ENCODE measurements at regions not wholly inside any gene's neighbourhood (a gene's known extent, or its start where the extent isn't known, plus 50 kb on each side); places are given as distances from the start of the nearest gene placed in this dataset.

DNA sequence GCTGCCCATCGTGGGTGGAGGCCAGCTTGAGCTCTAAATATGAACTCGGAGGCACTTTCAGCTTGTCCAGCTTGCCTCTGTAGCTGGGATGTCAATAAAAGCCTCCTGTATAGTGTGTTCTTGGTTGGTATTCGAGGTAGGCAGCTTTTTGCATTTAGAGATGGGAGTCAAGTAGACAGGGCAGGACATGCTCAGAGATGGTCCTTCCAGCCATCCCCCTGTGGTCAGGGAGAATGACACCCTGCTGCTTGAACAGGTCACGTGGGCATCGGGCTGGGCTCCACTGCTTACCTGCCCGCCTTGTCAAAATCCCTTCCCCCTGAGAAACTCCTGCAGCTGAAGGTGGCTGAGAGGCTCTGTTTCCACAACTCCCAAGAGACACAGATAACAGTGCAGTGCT is 302.5 kb downstream of the ZNF536 start:
- DNase-seq: no peak

GRCh38 chr19:30673336-30673735 is 301.2 kb downstream of the ZNF536 start:
- DNase-seq: no peak

DNA sequence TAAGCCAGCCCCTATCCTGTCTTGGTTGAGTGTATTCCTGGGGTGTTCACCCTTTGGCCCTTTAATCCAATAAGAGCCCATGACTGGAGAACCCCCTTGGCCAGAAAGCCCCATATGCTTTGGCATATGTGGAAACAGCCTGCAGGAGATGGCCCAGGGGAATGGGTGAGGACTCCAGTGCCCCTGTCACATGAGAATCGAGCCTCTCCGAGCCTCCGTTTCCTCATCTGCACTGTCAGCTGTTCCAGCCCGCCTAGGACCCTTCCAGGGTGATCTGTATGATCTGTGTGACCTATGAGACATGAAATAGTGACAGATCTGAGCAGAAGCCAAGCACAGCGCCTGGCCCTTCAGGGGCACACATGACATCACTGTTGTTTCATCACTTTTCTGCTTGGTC is 300.7 kb downstream of the ZNF536 start:
- no peak for DNase-seq

DNA sequence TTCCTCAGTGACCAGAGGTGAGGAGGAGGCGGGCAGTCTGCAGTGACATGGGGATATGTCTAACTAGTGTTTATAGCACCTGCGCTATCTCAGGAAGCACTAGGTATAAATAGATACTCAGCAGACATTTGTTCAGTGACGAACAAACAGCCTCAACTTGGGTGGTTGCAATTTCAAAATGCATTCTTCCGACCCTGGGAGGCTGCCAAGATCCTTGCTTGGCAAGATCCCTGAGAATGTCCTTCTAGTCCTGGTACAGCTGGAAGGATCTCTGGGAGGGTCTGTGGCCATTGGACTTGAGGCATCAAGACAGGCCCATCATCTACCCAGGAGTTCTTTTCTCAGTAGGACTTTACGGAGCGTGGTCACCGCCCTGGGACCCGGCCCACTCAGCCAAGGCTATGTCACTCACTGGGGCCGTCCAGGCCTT is 299.5 kb downstream of the ZNF536 start:
- DNase-seq: no peak

DNA sequence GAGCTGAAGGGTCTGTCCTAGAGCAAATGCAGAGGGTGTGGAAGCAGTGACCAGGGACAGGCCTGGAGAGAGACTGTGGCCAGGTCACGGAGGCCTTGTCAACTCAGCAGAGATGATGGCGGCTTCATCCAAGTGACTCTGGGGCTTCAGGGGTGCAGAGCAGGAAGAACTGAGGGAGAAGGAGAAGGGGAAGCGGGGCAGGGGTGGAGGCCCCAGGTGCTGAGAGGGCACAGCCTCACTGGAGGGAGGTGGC is 299.1 kb downstream of the ZNF536 start:
- no peak for DNase-seq

DNA sequence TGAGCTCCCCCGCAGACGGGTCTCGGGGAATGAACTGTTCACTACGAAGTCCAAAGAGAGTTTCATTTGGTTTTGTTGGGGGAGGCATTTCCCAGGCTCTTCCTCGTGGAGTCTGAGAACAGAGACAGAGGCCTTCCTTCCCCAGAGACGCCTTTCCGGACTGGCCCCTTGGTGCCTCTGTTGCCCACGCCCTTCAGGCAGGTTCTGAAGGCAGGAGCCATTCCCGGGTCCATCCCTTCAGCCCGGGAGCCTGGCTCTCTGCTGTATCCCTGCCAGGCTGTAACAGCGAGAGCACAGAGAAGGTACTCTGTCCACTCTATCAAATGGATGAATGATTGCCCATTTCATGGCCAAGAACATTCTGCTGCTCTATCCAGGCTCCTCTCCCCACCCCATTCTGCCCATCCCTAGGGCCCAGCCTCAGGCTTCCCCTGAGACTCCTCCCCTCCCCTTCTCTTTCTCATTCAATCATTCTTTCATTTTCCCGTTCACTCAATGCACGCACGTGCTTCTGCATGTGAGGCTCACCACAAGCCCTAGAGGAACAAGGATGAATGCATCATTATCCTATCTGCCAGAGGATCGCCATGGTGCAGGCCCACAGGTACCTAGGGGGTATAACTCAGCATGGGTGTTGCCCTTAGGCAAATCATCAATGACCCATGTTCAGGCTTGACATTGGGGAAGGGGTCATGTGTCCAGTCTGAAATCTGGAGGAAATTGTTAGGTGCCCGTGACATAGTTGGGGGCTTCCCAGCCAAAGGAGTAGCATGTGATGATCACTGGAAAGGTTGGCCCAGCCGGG is 298.6 kb downstream of the ZNF536 start:
- no peak for DNase-seq

DNA sequence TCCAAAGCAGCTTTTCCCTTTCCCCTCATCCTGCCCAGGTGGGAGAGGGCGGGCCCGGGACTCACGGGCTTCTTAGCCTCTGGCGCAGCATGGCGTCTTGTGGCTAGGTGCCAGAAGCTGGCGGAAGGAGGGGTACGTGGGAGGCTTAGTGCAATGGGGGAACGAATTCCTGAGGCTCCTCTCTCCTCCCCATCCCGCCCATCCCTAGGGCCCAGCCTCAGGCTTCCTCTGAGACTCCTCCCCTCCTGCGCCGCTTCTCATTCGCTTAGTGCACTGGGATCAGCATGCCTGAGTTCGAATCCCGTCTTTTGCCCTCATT is 297.8 kb downstream of the ZNF536 start:
- no peak for DNase-seq

GRCh38 chr19:30669329-30670010 is 297.3 kb downstream of the ZNF536 start:
- peak; percentile 58 for DNase-seq

DNA sequence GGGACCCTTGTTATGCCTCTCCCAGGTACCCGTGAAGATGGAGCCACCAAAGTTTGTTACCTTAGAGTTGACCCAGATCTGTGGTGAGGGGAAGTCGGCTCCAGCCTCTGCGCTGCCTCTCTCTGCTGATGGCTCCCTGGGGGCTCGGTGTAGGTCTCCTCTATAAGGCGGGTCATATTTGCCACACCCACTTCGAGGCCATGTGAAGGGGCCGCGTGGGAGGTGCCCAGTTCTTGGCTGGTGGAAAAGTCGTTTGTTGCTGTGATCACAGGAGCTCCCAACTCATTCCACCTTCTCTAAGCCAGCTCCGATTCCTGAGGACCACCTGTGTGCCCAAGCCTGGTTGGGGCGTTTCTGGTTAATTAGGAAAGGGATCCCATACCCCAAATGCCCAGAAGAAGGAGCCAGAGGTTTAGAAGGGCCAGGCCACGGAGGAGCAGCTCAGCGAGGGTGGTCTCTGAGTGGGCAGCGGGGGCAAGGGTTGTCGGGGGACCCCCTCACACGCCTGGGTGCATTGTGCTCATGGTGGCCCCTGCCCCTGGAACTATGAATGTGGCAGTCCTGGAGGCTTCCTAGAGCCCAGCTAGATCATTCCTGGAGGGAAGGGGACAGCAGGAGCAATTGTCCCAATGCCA is 296.5 kb downstream of the ZNF536 start:
- no peak for DNase-seq

GRCh38 chr19:30667746-30668145 is 295.6 kb downstream of the ZNF536 start:
- no peak for DNase-seq

- DNase-seq: no peak
These were observed 295.0 kb downstream of the ZNF536 start for GRCh38 chr19:30667227-30667626.

DNA sequence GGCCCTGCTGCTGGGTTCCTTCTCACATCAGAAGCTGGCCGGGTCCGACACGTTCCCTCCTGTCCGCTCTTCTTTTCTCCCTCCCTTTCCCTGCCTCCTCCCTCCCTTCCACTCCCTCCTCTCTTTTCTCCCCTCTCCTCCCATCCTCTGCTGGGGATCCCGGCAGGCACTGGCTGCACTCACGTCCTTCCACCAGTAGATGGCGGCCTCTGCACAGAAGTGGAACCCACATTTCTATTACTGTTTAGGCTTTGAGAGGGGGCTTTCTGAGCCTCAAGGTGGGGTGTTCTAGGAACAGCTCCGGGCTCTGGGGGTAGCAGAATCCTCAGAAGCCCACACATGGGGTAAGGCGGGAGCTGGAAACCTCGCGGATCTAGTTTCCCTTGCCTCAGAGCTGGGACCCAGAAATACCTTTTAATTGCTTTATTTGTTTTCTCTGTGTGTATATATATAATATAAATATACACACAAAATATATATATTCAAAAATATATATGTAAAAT is 294.2 kb downstream of the ZNF536 start:
- DNase-seq: peak; percentile 51

- no peak for DNase-seq
These were observed 293.3 kb downstream of the ZNF536 start for GRCh38 chr19:30665449-30665848.

DNA sequence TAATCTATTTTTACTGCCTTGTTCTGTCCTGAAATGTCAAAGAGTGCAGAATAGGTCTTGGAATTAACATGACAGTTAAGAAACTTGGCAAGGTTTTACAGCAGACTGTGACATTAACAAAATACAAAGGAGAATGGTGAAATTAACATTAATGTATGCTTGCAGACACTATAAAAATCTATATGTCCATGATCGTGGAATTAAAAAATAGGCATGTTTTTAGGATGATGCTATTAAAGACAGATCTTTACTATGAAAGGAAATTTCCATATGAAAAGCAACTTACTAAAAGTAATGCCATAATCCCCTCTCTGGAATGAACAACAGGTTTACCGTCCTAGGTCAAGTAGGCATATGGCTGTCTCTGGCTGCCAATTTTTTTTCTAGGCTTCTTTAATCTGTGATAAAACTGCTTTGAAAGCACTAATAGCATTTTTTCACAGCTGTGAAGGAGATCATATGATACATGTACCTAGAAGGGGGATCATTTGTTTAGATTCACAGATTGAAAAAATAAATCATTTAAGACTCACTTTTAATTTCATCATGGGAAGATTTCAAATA is 291.5 kb downstream of the ZNF536 start:
- DNase-seq: no peak

GRCh38 chr19:30662211-30662861 is 290.2 kb downstream of the ZNF536 start:
- no peak for DNase-seq

DNA sequence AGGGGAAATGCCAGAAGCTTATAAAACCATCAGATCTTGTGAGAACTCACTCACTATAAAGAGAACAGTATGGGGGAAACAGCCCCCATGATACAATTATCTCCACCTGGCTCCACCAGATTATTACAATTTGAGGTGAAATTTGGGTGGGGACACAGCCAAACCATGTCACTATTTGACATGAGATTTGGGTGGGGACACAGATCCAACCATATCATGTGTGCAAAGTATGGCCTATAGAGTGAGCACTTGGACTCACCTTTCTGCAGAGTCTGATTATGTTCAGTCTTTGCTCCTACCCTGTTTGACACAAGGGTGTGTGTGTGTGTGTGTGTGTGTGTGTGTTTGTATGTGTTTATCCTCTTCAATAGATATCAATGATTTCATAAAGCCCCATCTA is 287.5 kb downstream of the ZNF536 start:
- DNase-seq: no peak

DNA sequence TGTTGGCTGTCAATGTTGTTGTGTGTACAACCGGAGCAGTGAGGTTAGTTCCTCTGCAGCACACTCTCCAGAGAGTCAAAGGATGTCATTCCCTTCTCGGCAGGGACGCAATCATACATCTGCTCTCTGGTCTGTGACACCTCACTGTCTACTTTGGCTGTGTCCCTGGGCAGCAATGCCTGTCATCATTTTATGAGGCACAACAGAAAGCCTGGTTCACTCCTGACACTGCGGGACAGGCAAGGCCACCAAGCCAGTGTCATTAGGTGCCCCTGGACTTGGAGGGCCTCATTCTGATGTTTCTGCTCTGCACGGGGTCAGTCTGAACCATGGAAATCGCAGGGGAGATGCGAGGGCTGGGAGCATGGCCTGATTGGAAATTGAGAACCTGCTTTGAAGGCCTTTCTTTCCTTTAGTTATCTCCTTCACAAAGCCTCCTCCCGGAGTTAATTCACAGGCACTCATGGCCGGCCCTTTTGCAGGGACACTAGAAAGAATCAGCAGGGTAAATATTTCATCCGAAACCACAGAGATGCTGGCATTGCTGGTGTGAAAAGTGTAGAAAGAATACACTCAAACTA is 284.4 kb downstream of the ZNF536 start:
- DNase-seq: no peak

GRCh38 chr19:30653646-30654386 is 281.6 kb downstream of the ZNF536 start:
- DNase-seq: no peak

GRCh38 chr19:30652751-30653150 is 280.6 kb downstream of the ZNF536 start:
- DNase-seq: no peak

DNA sequence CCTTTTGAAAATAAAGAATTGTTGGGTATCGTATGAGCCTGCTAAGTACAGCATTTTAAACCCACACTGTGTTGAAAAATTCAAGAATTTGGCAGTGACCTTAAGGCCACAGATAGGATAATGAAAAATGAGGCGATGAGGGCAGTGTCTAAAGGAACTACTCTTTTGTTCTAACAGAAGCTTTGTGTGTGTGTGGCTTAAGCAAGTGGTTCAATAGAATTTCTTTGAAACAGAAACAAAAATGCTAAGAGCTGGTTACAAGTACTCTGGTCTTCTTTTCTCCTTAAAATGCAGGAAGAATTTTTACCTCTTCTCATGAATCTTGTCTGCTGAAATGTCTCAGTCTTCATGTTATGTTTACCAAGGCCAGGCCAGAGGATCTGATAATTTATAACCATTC is 279.5 kb downstream of the ZNF536 start:
- DNase-seq: no peak

DNA sequence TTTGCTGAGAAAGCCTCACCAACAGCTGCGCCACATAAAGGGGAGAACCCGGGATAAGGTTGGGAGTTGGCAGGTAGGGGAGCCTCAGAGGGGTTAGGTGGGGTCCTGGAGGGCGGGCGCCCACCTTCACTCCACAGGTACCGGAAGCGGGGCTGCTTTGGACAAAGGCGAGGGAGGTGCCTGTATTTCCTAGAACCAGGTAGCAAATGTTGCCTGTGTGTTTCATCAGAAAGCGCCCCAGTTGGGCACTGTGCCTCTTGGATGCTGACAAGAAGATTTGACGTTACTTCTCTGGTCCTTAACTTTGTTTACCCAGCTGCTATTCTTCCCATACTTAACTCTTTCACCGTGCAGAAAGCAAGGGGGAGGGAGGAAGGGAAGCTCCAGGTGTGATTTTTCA is 278.9 kb downstream of the ZNF536 start:
- no peak for DNase-seq

GRCh38 chr19:30649934-30650614 is 277.9 kb downstream of the ZNF536 start:
- peak; percentile 54 for DNase-seq
